ENCODE measurements at regions not wholly inside any gene's neighbourhood (a gene's known extent, or its start where the extent isn't known, plus 50 kb on each side); places are given as distances from the start of the nearest gene placed in this dataset.

DNA sequence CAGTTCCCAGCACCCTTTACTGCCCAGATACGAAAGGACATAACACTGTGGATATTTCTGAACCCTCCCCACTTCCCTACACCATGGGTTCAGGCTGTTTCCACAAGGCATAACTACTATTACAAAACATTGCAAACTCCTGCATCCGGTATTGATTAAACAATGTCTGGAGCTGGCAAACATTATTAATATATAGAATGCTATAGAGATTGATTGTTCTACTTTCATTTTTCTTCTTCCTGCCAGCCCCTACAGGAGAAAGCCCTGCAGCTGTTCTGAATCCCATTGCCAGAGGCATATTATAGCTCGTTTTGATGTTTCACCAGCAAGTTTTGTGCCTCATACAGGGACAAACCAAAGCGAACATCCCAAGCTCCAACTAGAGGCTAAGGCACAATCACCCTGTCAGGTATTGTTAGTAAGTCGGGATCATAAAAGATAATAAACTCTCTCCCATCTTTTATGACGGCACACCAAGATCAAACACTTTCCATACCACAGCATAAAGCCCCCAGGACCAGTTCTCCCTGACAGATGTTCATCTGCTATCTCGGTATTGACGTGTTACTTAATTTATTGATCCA lies 331.1 kb upstream of the NT5E start:
- TF ChIP-seq, protein P1, sequence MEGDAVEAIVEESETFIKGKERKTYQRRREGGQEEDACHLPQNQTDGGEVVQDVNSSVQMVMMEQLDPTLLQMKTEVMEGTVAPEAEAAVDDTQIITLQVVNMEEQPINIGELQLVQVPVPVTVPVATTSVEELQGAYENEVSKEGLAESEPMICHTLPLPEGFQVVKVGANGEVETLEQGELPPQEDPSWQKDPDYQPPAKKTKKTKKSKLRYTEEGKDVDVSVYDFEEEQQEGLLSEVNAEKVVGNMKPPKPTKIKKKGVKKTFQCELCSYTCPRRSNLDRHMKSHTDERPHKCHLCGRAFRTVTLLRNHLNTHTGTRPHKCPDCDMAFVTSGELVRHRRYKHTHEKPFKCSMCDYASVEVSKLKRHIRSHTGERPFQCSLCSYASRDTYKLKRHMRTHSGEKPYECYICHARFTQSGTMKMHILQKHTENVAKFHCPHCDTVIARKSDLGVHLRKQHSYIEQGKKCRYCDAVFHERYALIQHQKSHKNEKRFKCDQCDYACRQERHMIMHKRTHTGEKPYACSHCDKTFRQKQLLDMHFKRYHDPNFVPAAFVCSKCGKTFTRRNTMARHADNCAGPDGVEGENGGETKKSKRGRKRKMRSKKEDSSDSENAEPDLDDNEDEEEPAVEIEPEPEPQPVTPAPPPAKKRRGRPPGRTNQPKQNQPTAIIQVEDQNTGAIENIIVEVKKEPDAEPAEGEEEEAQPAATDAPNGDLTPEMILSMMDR (IDR thresholded peaks at IDR 0.05; ENCODE audit: low read depth, low read length, missing input control), result no peak
- TF ChIP-seq HNF4A (conservative IDR thresholded peaks at IDR 0.05), result no peak
- TF ChIP-seq JUND (IDR thresholded peaks at IDR 0.05), result no peak
- TF ChIP-seq, protein P2, sequence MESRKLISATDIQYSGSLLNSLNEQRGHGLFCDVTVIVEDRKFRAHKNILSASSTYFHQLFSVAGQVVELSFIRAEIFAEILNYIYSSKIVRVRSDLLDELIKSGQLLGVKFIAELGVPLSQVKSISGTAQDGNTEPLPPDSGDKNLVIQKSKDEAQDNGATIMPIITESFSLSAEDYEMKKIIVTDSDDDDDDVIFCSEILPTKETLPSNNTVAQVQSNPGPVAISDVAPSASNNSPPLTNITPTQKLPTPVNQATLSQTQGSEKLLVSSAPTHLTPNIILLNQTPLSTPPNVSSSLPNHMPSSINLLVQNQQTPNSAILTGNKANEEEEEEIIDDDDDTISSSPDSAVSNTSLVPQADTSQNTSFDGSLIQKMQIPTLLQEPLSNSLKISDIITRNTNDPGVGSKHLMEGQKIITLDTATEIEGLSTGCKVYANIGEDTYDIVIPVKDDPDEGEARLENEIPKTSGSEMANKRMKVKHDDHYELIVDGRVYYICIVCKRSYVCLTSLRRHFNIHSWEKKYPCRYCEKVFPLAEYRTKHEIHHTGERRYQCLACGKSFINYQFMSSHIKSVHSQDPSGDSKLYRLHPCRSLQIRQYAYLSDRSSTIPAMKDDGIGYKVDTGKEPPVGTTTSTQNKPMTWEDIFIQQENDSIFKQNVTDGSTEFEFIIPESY (IDR thresholded peaks at IDR 0.05), result no peak
- no peak for TF ChIP-seq RXRA (IDR thresholded peaks at IDR 0.05)
- TF ChIP-seq, protein P3, sequence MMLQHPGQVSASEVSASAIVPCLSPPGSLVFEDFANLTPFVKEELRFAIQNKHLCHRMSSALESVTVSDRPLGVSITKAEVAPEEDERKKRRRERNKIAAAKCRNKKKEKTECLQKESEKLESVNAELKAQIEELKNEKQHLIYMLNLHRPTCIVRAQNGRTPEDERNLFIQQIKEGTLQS (IDR thresholded peaks at IDR 0.05), result no peak
- TF ChIP-seq RAD21 (IDR thresholded peaks at IDR 0.05), result no peak
- no peak for TF ChIP-seq GABPA (IDR thresholded peaks at IDR 0.05 in 1 of 2, conservative IDR thresholded peaks at IDR 0.05 in 1 of 2)
- no peak for TF ChIP-seq TAF1 (conservative IDR thresholded peaks at IDR 0.05)
